ENCODE measurements at regions not wholly inside any gene's neighbourhood (a gene's known extent, or its start where the extent isn't known, plus 50 kb on each side); places are given as distances from the start of the nearest gene placed in this dataset.
"Not testable (repeated sequence)": the region's sequence is repeated elsewhere in the genome, so short reads cannot be mapped to it uniquely, and the experiment has no call there.

DNA sequence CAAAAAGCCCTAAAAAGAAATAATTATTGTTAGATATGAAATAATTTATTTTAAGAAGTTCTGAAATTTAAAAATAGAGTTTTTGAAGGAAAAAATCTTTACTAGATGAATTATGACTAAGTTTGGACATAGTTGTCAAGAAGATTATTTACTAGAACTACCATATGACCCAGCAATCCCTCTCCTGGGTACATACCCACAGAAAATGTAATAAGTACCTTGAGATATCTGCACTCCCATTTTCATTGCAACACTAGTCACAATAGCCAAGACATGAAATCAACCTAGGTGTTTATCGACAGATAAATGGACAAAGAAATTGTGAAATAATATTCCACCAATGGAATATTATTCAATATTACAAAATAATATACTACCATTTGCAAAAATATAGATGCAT lies 109.9 kb downstream of the PDHA2 start:
- DNase-seq (ENCODE audit: low read depth), result no peak
- TF ChIP-seq, protein P1, sequence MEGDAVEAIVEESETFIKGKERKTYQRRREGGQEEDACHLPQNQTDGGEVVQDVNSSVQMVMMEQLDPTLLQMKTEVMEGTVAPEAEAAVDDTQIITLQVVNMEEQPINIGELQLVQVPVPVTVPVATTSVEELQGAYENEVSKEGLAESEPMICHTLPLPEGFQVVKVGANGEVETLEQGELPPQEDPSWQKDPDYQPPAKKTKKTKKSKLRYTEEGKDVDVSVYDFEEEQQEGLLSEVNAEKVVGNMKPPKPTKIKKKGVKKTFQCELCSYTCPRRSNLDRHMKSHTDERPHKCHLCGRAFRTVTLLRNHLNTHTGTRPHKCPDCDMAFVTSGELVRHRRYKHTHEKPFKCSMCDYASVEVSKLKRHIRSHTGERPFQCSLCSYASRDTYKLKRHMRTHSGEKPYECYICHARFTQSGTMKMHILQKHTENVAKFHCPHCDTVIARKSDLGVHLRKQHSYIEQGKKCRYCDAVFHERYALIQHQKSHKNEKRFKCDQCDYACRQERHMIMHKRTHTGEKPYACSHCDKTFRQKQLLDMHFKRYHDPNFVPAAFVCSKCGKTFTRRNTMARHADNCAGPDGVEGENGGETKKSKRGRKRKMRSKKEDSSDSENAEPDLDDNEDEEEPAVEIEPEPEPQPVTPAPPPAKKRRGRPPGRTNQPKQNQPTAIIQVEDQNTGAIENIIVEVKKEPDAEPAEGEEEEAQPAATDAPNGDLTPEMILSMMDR (conservative IDR thresholded peaks at IDR 0.05; ENCODE audit: low read depth, low read length), result no peak
- no peak overlapping the region for H3K4me3 ChIP-seq (ENCODE audit: low read depth, low read length)

DNA sequence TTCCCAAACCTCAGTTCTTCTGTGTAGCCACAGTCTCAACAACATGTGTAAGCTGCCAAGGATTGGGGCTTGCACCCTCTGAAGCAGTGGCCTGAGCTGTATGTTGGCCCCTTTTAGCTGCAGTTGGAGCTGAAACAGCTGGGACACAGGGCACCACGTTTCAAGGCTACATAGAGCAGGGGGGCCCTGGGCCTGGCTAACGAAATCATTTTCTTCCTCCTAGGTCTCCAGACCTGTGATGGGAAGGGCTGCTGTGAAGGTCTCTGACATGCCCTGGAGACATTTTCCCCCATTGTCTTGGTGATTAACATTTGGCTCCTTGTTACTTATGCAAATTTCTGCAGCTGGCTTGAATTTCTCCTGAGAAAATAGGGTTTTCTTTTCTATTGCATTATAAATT lies 112.6 kb downstream of the PDHA2 start:
- H3K4me3 ChIP-seq (ENCODE audit: low read depth, low read length), result not testable (repeated sequence)

DNA sequence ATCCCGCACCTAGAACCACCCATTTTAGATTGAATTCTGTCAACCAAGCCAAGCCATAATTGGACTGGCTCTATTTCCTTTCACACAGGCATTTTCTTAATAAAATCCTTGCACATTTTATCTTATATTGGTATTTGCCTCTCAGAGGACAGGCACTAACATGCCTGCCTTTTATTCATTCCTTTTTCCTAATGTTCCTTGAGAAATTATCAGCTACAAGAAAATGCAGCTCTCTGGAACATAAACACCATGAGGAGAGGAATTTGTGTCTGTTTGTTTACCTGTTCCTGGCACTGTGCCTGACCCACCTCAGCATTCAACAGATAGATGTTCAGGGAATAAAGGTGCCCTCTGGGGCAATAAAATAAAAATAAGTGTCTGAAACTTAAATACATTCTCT lies 116.2 kb downstream of the PDHA2 start:
- DNase-seq (ENCODE audit: low read depth), result no peak
- TF ChIP-seq, protein P1 (conservative IDR thresholded peaks at IDR 0.05; ENCODE audit: low read depth, low read length), result no peak
- no peak overlapping the region for H3K4me3 ChIP-seq (ENCODE audit: low read depth, low read length)

More for the DNA sequence above, 112.6 kb downstream of the PDHA2 start:
- not testable (repeated sequence) for DNase-seq (ENCODE audit: low read depth)

DNA sequence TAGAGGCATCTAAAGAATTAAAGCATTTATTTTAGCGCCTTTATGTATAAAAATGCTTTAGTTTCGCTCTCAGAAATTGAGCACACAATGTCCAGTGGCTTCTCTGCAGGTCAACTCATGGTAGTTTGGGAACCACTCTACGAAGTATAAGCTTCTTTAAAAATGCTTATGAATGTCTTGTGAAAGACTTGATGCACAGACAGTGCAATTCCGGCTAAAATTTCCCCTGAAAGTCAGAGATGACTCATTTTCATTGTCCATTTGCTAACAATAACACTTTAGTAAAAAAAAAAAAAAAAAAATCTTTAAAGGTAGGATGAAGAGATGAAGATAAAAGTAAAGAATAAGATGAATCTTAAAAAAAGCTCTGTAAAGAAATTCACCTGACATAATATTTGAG lies 117.2 kb downstream of the PDHA2 start:
- TF ChIP-seq, protein P1 (conservative IDR thresholded peaks at IDR 0.05; ENCODE audit: low read depth, low read length), result no peak
- no peak for DNase-seq (ENCODE audit: low read depth)

DNA sequence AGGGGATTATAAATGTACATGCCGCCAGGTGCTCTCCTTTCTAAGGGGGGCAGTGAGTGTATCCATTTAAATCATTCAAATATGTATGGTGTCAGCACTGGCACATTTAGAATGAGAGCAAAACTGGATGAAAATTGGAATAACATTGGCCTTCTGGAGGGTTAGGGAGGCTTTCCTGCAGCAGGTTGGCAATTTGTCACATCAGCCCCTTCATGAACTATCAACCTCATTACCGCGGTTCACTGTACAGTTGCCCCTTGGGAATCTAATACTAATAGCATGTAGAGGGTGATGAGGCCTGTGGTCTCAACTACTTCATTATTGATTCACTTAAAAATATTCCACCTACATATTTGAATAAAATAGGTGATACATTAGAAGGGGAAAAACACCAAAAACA lies 117.9 kb downstream of the PDHA2 start:
- DNase-seq (ENCODE audit: low read depth), result no peak
- TF ChIP-seq, protein P1 (conservative IDR thresholded peaks at IDR 0.05; ENCODE audit: low read depth, low read length), result no peak
- H3K4me3 ChIP-seq (ENCODE audit: low read depth, low read length), result no peak overlapping the region

More for the DNA sequence above, 117.2 kb downstream of the PDHA2 start:
- no peak overlapping the region for H3K4me3 ChIP-seq (ENCODE audit: low read depth, low read length)

DNA sequence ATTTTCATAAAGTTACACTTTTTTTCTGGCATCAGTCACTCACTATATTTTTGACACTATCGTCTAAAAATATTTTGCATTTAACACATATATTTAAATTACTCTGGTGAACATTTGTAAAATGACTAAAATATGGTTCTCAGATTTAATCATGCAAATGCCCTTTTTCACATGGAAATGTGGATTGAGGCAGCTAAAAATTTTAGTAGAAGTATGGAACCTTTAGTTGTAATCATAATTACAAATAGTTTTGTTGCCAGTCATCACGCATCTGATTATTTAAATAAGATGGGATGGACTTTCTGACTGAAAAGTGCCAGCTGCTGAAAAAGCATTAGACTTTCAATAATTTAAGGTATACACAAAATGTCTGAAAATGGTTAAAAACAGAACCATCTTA lies 119.3 kb downstream of the PDHA2 start:
- TF ChIP-seq, protein P1 (conservative IDR thresholded peaks at IDR 0.05; ENCODE audit: low read depth, low read length), result no peak
- H3K4me3 ChIP-seq (ENCODE audit: low read depth, low read length), result no peak overlapping the region
- no peak for DNase-seq (ENCODE audit: low read depth)

DNA sequence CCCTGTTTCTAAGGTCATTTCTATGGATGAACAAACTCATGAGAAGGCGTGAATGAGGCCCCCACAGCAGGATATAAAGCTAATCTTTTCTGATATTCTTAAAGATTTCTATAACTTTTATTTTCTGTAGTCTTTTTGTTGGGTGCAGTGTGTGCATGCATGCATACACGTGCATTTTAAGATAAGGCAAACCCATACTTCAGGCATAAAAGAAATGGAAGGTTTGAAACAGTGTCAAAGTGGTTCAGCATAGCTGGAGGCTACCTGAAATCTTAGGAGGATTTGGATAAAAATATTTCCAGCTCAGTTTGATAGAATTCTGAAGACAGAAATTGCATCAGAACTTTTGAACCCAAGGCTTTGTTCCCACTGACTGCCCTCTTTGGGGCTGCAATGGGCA lies 119.7 kb downstream of the PDHA2 start:
- no peak for DNase-seq (ENCODE audit: low read depth)
- H3K4me3 ChIP-seq (ENCODE audit: low read depth, low read length), result no peak overlapping the region
- TF ChIP-seq, protein P1 (conservative IDR thresholded peaks at IDR 0.05; ENCODE audit: low read depth, low read length), result no peak

DNA sequence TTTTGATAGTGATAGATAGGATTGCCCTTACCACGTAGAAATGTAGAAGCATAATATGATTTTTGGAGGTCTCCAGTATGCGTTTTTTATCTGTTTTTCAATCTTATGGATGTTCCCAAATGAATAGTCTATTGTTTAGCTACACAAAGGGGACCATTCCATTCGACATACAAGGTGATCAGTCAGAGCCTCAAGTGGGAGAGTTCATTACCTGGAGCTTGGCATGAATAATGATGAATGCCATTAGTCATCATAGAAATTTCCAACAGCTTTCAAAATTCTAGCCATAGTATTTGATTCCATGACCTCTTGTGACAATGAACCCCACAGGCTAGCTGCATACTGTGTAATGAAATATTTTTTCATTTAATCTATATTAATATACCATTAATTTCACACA lies 123.6 kb downstream of the PDHA2 start:
- no peak for DNase-seq (ENCODE audit: low read depth)
- H3K4me3 ChIP-seq (ENCODE audit: low read depth, low read length), result no peak overlapping the region
- TF ChIP-seq, protein P1 (conservative IDR thresholded peaks at IDR 0.05; ENCODE audit: low read depth, low read length), result no peak
